ENCODE measurements at regions not wholly inside any gene's neighbourhood (a gene's known extent, or its start where the extent isn't known, plus 50 kb on each side); places are given as distances from the start of the nearest gene placed in this dataset.
"Not testable (repeated sequence)": the region's sequence is repeated elsewhere in the genome, so short reads cannot be mapped to it uniquely, and the experiment has no call there.

- H3K36me3 Mint-ChIP-seq = peaks cover 3% of the 10 kb centered on the region
- no peaks in the 10 kb centered on the region for H3K27me3 Mint-ChIP-seq
- no peak overlapping the region for H3K4me3 Mint-ChIP-seq
- H3K4me1 Mint-ChIP-seq = no peaks in the 10 kb centered on the region
- H3K9me3 Mint-ChIP-seq = peaks cover 0 to 2% (median 0%) of the 10 kb centered on the region in 3 donors
- no peak overlapping the region for H3K27ac Mint-ChIP-seq
Measured at GRCh38 chr4:177494791-177495190, 52.6 kb upstream of the AGA start.

DNA sequence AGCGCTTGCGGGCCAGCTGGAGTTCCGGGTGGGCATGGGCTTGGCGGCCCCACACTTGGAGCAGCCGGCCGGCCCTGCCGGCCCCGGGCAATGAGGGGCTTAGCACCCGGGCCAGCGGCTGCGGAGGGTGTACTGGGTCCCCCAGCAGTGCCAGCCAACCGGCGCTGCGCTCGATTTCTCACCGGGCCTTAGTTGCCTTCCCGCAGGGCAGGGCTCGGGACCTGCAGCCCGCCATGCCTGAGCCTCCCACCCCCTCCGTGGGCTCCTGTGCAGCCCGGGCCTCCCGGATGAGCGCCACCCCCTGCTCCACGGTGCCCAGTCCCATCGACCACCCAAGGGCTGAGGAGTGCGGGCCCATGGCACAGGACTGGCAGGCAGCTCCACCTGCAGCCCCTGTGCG is 53.4 kb upstream of the AGA start:
- not testable (repeated sequence) for H3K27me3 Mint-ChIP-seq, H3K4me3 Mint-ChIP-seq, H3K4me1 Mint-ChIP-seq, H3K9me3 Mint-ChIP-seq, H3K27ac Mint-ChIP-seq, H3K36me3 Mint-ChIP-seq

DNA sequence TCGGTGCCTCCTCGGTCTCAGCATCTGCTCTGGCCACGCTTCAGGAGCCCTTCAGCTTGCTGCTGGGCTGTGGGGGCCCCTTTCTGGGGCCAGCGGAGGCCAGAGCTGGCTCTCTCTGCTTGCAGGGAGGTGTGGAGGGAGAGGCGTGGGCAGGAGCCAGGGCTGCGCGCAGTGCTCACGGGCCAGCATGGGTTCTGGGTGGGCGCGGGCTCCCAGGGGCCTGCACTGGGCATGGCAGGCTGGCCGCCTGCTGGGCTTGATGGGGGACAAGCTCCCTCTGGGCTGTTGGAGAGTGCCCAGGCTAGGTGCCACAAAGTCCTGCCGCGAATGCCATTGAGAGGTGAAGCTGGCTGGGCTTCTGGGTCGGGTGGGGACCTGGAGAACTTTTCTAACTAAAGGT is 57.3 kb upstream of the AGA start:
- Mint-ChIP-seq H3K27me3 (no peaks in the 10 kb centered on the region), H3K9me3 (peaks cover 2 to 5% (median 4%) of the 10 kb centered on the region in 3 donors), H3K4me3 (no peak overlapping the region), H3K27ac (no peak overlapping the region), H3K36me3 (no peaks in the 10 kb centered on the region), H3K4me1 (peaks cover 0 to 3% (median 0%) of the 10 kb centered on the region in 3 donors)

- H3K4me1 Mint-ChIP-seq = peaks cover 0 to 3% (median 0%) of the 10 kb centered on the region in 3 donors
- no peak overlapping the region for H3K4me3 Mint-ChIP-seq
- H3K9me3 Mint-ChIP-seq = peaks cover 2 to 4% (median 4%) of the 10 kb centered on the region in 3 donors
- H3K27ac Mint-ChIP-seq = no peak overlapping the region
- no peaks in the 10 kb centered on the region for H3K36me3 Mint-ChIP-seq
- no peaks in the 10 kb centered on the region for H3K27me3 Mint-ChIP-seq
Measured at GRCh38 chr4:177505171-177505615, 63.0 kb upstream of the AGA start.

GRCh38 chr4:177508662-177509061 is 66.4 kb upstream of the AGA start:
- Mint-ChIP-seq H3K27me3 (no peaks in the 10 kb centered on the region), H3K36me3 (no peaks in the 10 kb centered on the region), H3K27ac (no peak overlapping the region), H3K4me3 (no peak overlapping the region), H3K9me3 (peaks cover 0 to 2% (median 0%) of the 10 kb centered on the region in 3 donors), H3K4me1 (no peaks in the 10 kb centered on the region)

GRCh38 chr4:177509226-177509745 is 67.0 kb upstream of the AGA start:
- Mint-ChIP-seq H3K9me3 (peaks cover 0 to 2% (median 0%) of the 10 kb centered on the region in 3 donors), H3K4me1 (no peaks in the 10 kb centered on the region), H3K4me3 (no peak overlapping the region), H3K36me3 (no peaks in the 10 kb centered on the region), H3K27ac (no peak overlapping the region), H3K27me3 (no peaks in the 10 kb centered on the region)

- Mint-ChIP-seq H3K4me3 (no peak overlapping the region), H3K36me3 (no peaks in the 10 kb centered on the region), H3K4me1 (no peaks in the 10 kb centered on the region), H3K9me3 (peaks cover 0 to 2% (median 0%) of the 10 kb centered on the region in 3 donors), H3K27ac (no peak overlapping the region), H3K27me3 (no peaks in the 10 kb centered on the region)
Measured at GRCh38 chr4:177511611-177512010, 69.4 kb upstream of the AGA start.

DNA sequence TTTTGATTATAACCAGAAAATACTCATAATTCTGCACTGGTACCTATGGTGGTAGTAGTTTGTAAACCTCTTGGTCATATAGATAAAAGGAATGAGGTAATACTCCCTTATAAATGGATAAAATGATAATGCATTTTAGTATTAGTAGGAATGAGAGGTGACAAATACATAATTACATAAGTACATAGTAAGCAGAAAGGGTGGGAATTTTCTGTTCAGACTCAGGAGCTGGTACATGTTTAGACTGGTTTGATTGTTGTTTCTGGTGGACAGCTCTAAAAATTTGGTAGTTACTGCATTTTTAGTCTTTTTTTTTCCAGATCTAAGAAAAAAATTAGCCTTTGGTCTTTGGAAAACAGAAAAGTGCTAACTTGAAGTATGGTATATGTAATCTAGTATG is 70.4 kb upstream of the AGA start:
- Mint-ChIP-seq H3K27me3 (no peaks in the 10 kb centered on the region), H3K9me3 (peaks cover 0 to 2% (median 0%) of the 10 kb centered on the region in 3 donors), H3K36me3 (no peaks in the 10 kb centered on the region), H3K4me1 (no peaks in the 10 kb centered on the region), H3K27ac (no peak overlapping the region), H3K4me3 (no peak overlapping the region)

DNA sequence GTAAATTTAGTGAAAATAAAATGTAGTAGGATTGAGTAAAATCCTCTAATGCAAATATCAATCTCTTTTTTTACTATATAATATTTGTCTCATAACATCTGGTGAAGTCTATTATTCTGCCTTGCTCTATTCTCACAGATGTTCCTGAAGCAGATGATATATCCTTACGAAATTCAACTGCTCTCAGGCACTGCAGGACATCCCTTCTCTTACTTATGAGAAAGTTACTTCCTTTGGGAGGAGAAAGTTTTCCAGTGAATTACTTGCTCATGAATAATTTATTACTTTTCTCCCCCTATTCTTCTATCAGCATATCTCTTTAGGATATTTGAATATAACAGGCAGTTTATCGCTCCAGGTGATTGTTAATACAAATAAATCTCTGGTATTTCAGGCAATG is 75.6 kb upstream of the AGA start:
- Mint-ChIP-seq H3K9me3 (peaks cover 0 to 5% (median 2%) of the 10 kb centered on the region in 3 donors), H3K36me3 (no peaks in the 10 kb centered on the region), H3K27ac (no peak overlapping the region), H3K27me3 (no peaks in the 10 kb centered on the region), H3K4me3 (no peak overlapping the region), H3K4me1 (no peaks in the 10 kb centered on the region)

- Mint-ChIP-seq H3K9me3 (peaks cover 0 to 11% (median 2%) of the 10 kb centered on the region in 3 donors), H3K36me3 (no peaks in the 10 kb centered on the region), H3K27ac (no peak overlapping the region), H3K4me1 (no peaks in the 10 kb centered on the region), H3K27me3 (no peaks in the 10 kb centered on the region), H3K4me3 (no peak overlapping the region)
Measured at GRCh38 chr4:177519481-177520260, 77.4 kb upstream of the AGA start.

DNA sequence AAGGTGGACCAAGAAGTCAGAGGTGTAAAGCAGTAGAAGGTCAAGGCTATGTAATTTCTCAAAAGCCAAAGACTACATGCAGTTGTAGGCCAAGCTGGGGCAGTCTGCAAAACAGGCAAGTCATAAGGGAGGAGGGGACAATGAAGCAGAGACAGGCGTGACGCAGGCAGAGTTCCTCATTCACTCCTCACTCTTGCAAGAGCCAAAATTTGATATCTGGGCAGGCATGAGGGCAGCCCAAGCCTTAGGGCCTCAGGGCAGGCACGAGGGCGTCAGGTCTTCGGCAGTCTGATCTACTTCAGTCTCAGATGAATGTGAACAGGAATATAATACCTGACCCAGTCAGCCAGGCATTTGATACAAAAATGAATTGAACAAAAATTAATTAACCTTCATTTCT is 86.4 kb upstream of the AGA start:
- H3K9me3 Mint-ChIP-seq = peaks cover 0 to 2% (median 0%) of the 10 kb centered on the region in 3 donors
- no peak overlapping the region for H3K4me3 Mint-ChIP-seq
- H3K27me3 Mint-ChIP-seq = no peaks in the 10 kb centered on the region
- peaks cover 0 to 3% (median 0%) of the 10 kb centered on the region in 3 donors for H3K4me1 Mint-ChIP-seq
- H3K27ac Mint-ChIP-seq = no peak overlapping the region
- H3K36me3 Mint-ChIP-seq = no peaks in the 10 kb centered on the region

- no peak overlapping the region for H3K4me3 Mint-ChIP-seq
- no peaks in the 10 kb centered on the region for H3K27me3 Mint-ChIP-seq
- peaks cover 0 to 7% (median 2%) of the 10 kb centered on the region in 3 donors for H3K9me3 Mint-ChIP-seq
- no peaks in the 10 kb centered on the region for H3K4me1 Mint-ChIP-seq
- H3K27ac Mint-ChIP-seq = no peak overlapping the region
- H3K36me3 Mint-ChIP-seq = no peaks in the 10 kb centered on the region
Measured at GRCh38 chr4:177530561-177530960, 88.3 kb upstream of the AGA start.

- peaks cover 0 to 7% (median 2%) of the 10 kb centered on the region in 3 donors for H3K9me3 Mint-ChIP-seq
- H3K4me1 Mint-ChIP-seq = no peaks in the 10 kb centered on the region
- no peak overlapping the region for H3K27ac Mint-ChIP-seq
- no peaks in the 10 kb centered on the region for H3K36me3 Mint-ChIP-seq
- H3K27me3 Mint-ChIP-seq = no peaks in the 10 kb centered on the region
- no peak overlapping the region for H3K4me3 Mint-ChIP-seq
Measured at GRCh38 chr4:177532358-177532757, 90.1 kb upstream of the AGA start.

DNA sequence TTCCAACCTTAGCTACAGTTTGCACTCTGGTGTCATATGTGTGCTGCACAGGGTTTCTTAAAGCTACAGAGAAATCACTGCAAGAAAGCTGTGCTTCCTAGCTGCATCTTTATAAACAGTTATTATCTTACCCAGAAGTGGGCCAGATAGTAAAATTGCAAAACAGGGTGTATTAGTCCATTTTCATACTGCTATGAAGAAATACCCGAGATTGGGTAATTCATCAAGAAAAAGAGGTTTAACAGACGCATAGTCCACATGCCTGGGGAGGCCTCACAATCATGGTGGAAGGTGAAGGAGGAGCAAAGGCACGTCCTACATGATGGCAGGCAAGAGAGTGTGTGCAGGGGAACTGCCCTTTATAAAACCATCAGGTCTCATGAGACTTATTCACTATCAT is 92.6 kb upstream of the AGA start:
- not testable (repeated sequence) for H3K27me3 Mint-ChIP-seq, H3K27ac Mint-ChIP-seq, H3K9me3 Mint-ChIP-seq, H3K36me3 Mint-ChIP-seq, H3K4me3 Mint-ChIP-seq, H3K4me1 Mint-ChIP-seq

- Mint-ChIP-seq H3K4me1 (no peaks in the 10 kb centered on the region), H3K4me3 (no peak overlapping the region), H3K36me3 (no peaks in the 10 kb centered on the region), H3K27ac (no peak overlapping the region), H3K9me3 (peaks cover 2 to 4% (median 3%) of the 10 kb centered on the region in 3 donors), H3K27me3 (no peaks in the 10 kb centered on the region)
Measured at GRCh38 chr4:177546745-177547144, 104.5 kb upstream of the AGA start.

DNA sequence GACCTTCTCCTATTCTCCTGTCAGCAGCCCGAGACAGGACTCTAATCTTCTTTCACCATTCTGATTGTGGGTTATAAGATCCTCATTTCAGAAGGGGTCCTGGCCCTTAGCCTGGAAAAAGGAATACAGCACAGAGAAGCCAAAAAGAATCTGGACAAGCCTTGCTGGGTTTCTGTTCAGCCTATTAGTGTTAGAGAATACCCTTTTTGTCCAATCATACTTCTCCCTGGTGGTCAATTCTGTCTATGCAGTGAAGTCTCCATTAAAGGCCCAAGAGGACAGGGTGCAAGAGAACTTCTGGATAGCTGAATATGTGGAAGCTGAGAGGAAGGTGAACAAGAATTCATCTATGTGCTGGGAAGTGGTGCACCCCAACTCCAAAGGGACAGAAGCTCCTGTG is 105.7 kb upstream of the AGA start:
- peak overlapping the region in 1 of 3 donors; percentile 23 for H3K27ac Mint-ChIP-seq
- no peaks in the 10 kb centered on the region for H3K4me1 Mint-ChIP-seq
- H3K36me3 Mint-ChIP-seq = no peaks in the 10 kb centered on the region
- no peaks in the 10 kb centered on the region for H3K27me3 Mint-ChIP-seq
- H3K9me3 Mint-ChIP-seq = peaks cover 0 to 3% (median 1%) of the 10 kb centered on the region in 3 donors
- no peak overlapping the region for H3K4me3 Mint-ChIP-seq

Data from IgD-negative memory B cell (primary cell).